HepG2 (cell line): ENCODE measurements at regions not wholly inside any gene's neighbourhood (a gene's known extent, or its start where the extent isn't known, plus 50 kb on each side); places are given as distances from the start of the nearest gene placed in this dataset.

ENCODE experiments used
- ATAC-seq: fragments of 200-7000 bp; cut with Tn5 transposase; 3 replicates; pipeline ENCODE4 v1.9.1; 2020; ENCODE audit warnings: mild to moderate bottlenecking, moderate library complexity
- BruUV-seq: library from RNA; stranded (reverse); fragments of 400-500 nt; replicated peaks from 2 replicates; lab custom pipeline; 2021; lab: Mats Ljungman, UMichigan
- CTCF ChIA-PET: fragments of 300-600 bp; formaldehyde crosslinking; extraction: SDS; loops from one replicate; lab custom pipeline; 2021; ENCODE audit warnings: low total read pairs, inconsistent platforms, low intra/inter-chr PET ratio; lab: Yijun Ruan, JAX
- POLR2A ChIA-PET: fragments of 350-600 bp; sonication (Branson Sonifier 250); formaldehyde crosslinking; loops from one replicate; lab custom pipeline; 2020; ENCODE audit warnings: antibody characterized with exemption, inconsistent platforms; lab: Yijun Ruan, JAX
- DNase-seq: peaks from one replicate; pipeline ENCODE4 v3.0.0-alpha.2; 2015; ENCODE audit warnings: low spot score
- FAIRE-seq: peaks from 3 replicates; lab custom pipeline; 2011; peaks lifted over from hg19 to GRCh38; lab: Jason Lieb, UNC
- H2AFZ ChIP-seq: one replicate; pipeline ENCODE4 v1.6.1; 2011; ENCODE audit warnings: low read length, inconsistent platforms
- H3K27ac ChIP-seq: fragments of 300-600 bp; 3 replicates; pipeline ENCODE4 v1.8.0; 2011; ENCODE audit warnings: mixed run types, mild to moderate bottlenecking, mixed read lengths, low read length, inconsistent platforms; ENCODE audit not compliant: insufficient read depth; ENCODE audit errors: extremely low read length
- H3K27me3 ChIP-seq, 2 experiments: fragments of 200-600 bp in 1 of 2; 2 replicates in 1 of 2; 3 replicates in 1 of 2; pipeline versions ENCODE4 v1.6.0 to v1.8.0; 2011; ENCODE audit warnings: low read length in 2 of 2, mild to moderate bottlenecking in 2 of 2, moderate library complexity in 2 of 2, inconsistent platforms in 1 of 2; ENCODE audit not compliant: insufficient read depth in 2 of 2, control insufficient read depth in 1 of 2
- H3K36me3 ChIP-seq, 2 experiments: fragments of 200-600 bp in 1 of 2; replicated peaks in 1 of 2; 2 replicates in 1 of 2; 3 replicates in 1 of 2; pipeline versions ENCODE4 v1.5.1 to v1.8.0; 2011; ENCODE audit warnings: low read length in 2 of 2, inconsistent platforms in 1 of 2; ENCODE audit not compliant: insufficient read depth in 2 of 2, control insufficient read depth in 1 of 2
- H3K4me1 ChIP-seq: 2 replicates; pipeline ENCODE4 v1.5.1; 2012; ENCODE audit warnings: low read length, inconsistent platforms; ENCODE audit not compliant: insufficient read depth
- H3K4me2 ChIP-seq: 2 replicates; pipeline ENCODE4 v1.6.0; 2011; ENCODE audit warnings: low read depth, low read length, inconsistent platforms
- H3K4me3 ChIP-seq, 3 experiments: fragments of 200-600 bp in 1 of 3; sonication (generic), shearing (Covaris generic) in 1 of 3; replicated peaks in 1 of 3; 2 replicates each; pipeline ENCODE4 v1.5.1; 2011 to 2016; ENCODE audit warnings: low read length in 3 of 3, inconsistent platforms in 2 of 3, low read depth in 2 of 3, mild to moderate bottlenecking in 2 of 3, control low read depth in 1 of 3, mixed read lengths in 1 of 3; ENCODE audit not compliant: insufficient read depth in 1 of 3
- H3K79me2 ChIP-seq: one replicate; pipeline ENCODE4 v1.6.1; 2011; ENCODE audit warnings: low read length, inconsistent platforms; ENCODE audit not compliant: insufficient read depth
- H3K9ac ChIP-seq: 2 replicates; pipeline ENCODE4 v1.6.0; 2011; ENCODE audit warnings: mild to moderate bottlenecking, low read depth, low read length, inconsistent platforms; ENCODE audit not compliant: insufficient read depth
- H3K9me3 ChIP-seq: 2 replicates; pipeline ENCODE4 v1.5.1; 2012; ENCODE audit warnings: mild to moderate bottlenecking, low read length
- H4K20me1 ChIP-seq: 2 replicates; pipeline ENCODE4 v1.6.0; 2011; ENCODE audit warnings: inconsistent platforms, mild to moderate bottlenecking, low read length, moderate library complexity; ENCODE audit not compliant: insufficient read depth
- ARID2 ChIP-seq: sonication (generic); formaldehyde crosslinking; IDR thresholded peaks from 2 replicates; pipeline ENCODE4 v1.8.1; 2022; ENCODE audit warnings: mild to moderate bottlenecking, missing genetic modification reagents, borderline replicate concordance
- ATAD3A ChIP-seq: sonication (generic); formaldehyde crosslinking; IDR thresholded peaks from 2 replicates; pipeline ENCODE4 v1.4.0; 2020; ENCODE audit warnings: missing genetic modification reagents
- BCL6 ChIP-seq: IDR thresholded peaks from 2 replicates; pipeline ENCODE4 v1.6.1; 2016; ENCODE audit warnings: missing genetic modification reagents, missing compliant biosample characterization
- DNMT1 ChIP-seq: sonication (generic); formaldehyde crosslinking; IDR thresholded peaks from 2 replicates; pipeline ENCODE4 v1.5.1; 2020; ENCODE audit warnings: mild to moderate bottlenecking, missing genetic modification reagents
- EZH2 ChIP-seq: conservative IDR thresholded peaks from 2 replicates; pipeline ENCODE4 v1.6.1; 2012; ENCODE audit warnings: mild to moderate bottlenecking, low read depth, low read length, moderate library complexity
- HMG20B ChIP-seq: conservative IDR thresholded peaks from 2 replicates; pipeline ENCODE4 v1.6.1; 2016; ENCODE audit warnings: missing genetic modification reagents, missing compliant biosample characterization
- KAT8 ChIP-seq: IDR thresholded peaks from 2 replicates; pipeline ENCODE4 v1.6.1; 2016; ENCODE audit warnings: missing genetic modification reagents, missing compliant biosample characterization
- RBFOX2 ChIP-seq: fragments of 200-400 bp; formaldehyde crosslinking; IDR thresholded peaks from 2 replicates; pipeline ENCODE4 v1.6.1; 2017; ENCODE audit warnings: low read depth, mild to moderate bottlenecking, low read length
- RBM22 ChIP-seq: fragments of 200-400 bp; formaldehyde crosslinking; optimal IDR thresholded peaks from 2 replicates; pipeline ENCODE3; 2017; ENCODE audit warnings: mild to moderate bottlenecking, low read length, moderate library complexity
- RXRB ChIP-seq: IDR thresholded peaks from 2 replicates; pipeline ENCODE4 v1.6.1; 2016; ENCODE audit warnings: borderline replicate concordance, missing genetic modification reagents, missing compliant biosample characterization
- ZNF24 ChIP-seq: fragments of 450-650 bp; IDR thresholded peaks from 2 replicates; pipeline ENCODE4 v1.6.1; 2017; ENCODE audit warnings: antibody characterized with exemption, mild to moderate bottlenecking
- ZNF430 ChIP-seq: sonication (generic); formaldehyde crosslinking; IDR thresholded peaks from 2 replicates; pipeline ENCODE4 v1.9.0; 2021; ENCODE audit warnings: mild to moderate bottlenecking, missing genetic modification reagents
- ZNF547 ChIP-seq: sonication (generic); formaldehyde crosslinking; IDR thresholded peaks from 2 replicates; pipeline ENCODE4 v1.5.1; 2020; ENCODE audit warnings: mild to moderate bottlenecking, missing genetic modification reagents
- WGBS: methylation state at CpG from one replicate; pipeline ENCODE4 v1.1.6; 2017; ENCODE audit warnings: low lambda C conversion rate; 5-methylcytosine and 5-hydroxymethylcytosine counted together
- in situ Hi-C: cut with HindIII; loops from 2 replicates; pipeline ENCODE4 v1.10.0; 2017; ENCODE audit warnings: low pct_unique_long_range_greater_than_20kb; ENCODE audit not compliant: extremely low pct_ligation_motif_present
- intact Hi-C: fragments of 100-400 bp; cut with micrococcal nuclease; formaldehyde crosslinking; loops from one replicate; pipeline ENCODE4 v1.10.0; 2022; ENCODE audit not compliant: unreplicated experiment
- TF ChIP-seq, protein P1 (sequence below): sonication (generic); formaldehyde crosslinking; IDR thresholded peaks from 2 replicates; pipeline ENCODE4 v1.5.1; 2020; ENCODE audit warnings: mild to moderate bottlenecking, missing genetic modification reagents, moderate library complexity
- TF ChIP-seq, protein P2 (sequence below): sonication (generic); formaldehyde crosslinking; IDR thresholded peaks from 2 replicates; pipeline ENCODE4 v1.4.0; 2020; ENCODE audit warnings: mild to moderate bottlenecking, missing genetic modification reagents

GRCh38 chr15:62394079-62394478 lies 229.0 kb upstream of the C2CD4B start:
- H3K4me3 ChIP-seq: no peak overlapping the region
- POLR2A ChIA-PET: no interaction called here
- CTCF ChIA-PET: no interaction called here
- DNase-seq (no peak), ATAC-seq (no peak), FAIRE-seq (no peak)
- intact Hi-C loops: loop anchor here (5.0 kb wide), 2 partner anchors 93 to 153 kb away; no protein-coding TSS in a partner anchor
- no peak overlapping the region for H3K9ac ChIP-seq
- WGBS: 85% methylated on average over 2 of the region's 2 CpGs
- BruUV-seq: no TSS peak
- H3K27me3 ChIP-seq: no peaks in the 10 kb centered on the region; a peak in 1 of 5 replicates
- H3K36me3 ChIP-seq: no peaks in the 10 kb centered on the region; a peak in 1 of 5 replicates
- H4K20me1 ChIP-seq: no peaks in the 10 kb centered on the region
- peaks cover 17% of the 10 kb centered on the region for H3K9me3 ChIP-seq
- in situ Hi-C loops: loop anchor here (10.0 kb wide), 1 partner anchor 151 kb away; no protein-coding TSS in a partner anchor
- no peak for TF ChIP-seq ZNF24
- TF ChIP-seq, protein P1, sequence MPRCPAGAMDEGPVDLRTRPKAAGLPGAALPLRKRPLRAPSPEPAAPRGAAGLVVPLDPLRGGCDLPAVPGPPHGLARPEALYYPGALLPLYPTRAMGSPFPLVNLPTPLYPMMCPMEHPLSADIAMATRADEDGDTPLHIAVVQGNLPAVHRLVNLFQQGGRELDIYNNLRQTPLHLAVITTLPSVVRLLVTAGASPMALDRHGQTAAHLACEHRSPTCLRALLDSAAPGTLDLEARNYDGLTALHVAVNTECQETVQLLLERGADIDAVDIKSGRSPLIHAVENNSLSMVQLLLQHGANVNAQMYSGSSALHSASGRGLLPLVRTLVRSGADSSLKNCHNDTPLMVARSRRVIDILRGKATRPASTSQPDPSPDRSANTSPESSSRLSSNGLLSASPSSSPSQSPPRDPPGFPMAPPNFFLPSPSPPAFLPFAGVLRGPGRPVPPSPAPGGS (CRISPR knock-in tag): no peak
- TF ChIP-seq ZNF430 (CRISPR knock-in tag): no peak
- TF ChIP-seq RXRB (CRISPR knock-in tag): no peak
- TF ChIP-seq HMG20B (CRISPR knock-in tag): no peak
- TF ChIP-seq ARID2 (CRISPR knock-in tag): no peak
- TF ChIP-seq ZNF547 (CRISPR knock-in tag): no peak
- TF ChIP-seq DNMT1: no peak
- no peak for TF ChIP-seq ATAD3A (CRISPR knock-in tag)
- TF ChIP-seq RBFOX2: no peak
- TF ChIP-seq KAT8 (CRISPR knock-in tag): no peak
- TF ChIP-seq RBM22: no peak
- no peak for TF ChIP-seq BCL6 (CRISPR knock-in tag)
- TF ChIP-seq, protein P2, sequence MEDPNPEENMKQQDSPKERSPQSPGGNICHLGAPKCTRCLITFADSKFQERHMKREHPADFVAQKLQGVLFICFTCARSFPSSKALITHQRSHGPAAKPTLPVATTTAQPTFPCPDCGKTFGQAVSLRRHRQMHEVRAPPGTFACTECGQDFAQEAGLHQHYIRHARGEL: no peak
- no peak for TF ChIP-seq EZH2
- H2AFZ ChIP-seq: no peak overlapping the region
- peaks cover 16% of the 10 kb centered on the region for H3K79me2 ChIP-seq
- H3K27ac ChIP-seq: no peak overlapping the region
- no peak overlapping the region for H3K4me2 ChIP-seq
- peaks cover 35% of the 10 kb centered on the region for H3K4me1 ChIP-seq
